HCT116 (cell line): ENCODE measurements at regions not wholly inside any gene's neighbourhood (a gene's known extent, or its start where the extent isn't known, plus 50 kb on each side); places are given as distances from the start of the nearest gene placed in this dataset.

Experiments
- ATAC-seq: fragments of 200-7000 bp; cut with Tn5 transposase; 2 replicates; pipeline ENCODE4 v1.9.1; 2020; ENCODE audit warnings: mild to moderate bottlenecking, moderate library complexity
- BruUV-seq: library from RNA; stranded (reverse); fragments of 400-500 nt; replicated peaks from 2 replicates; lab custom pipeline; 2021; lab: Mats Ljungman, UMichigan
- CTCF ChIA-PET: fragments of 300-600 bp; sonication (Branson Sonifier 250); formaldehyde crosslinking; loops from one replicate; lab custom pipeline; 2021; ENCODE audit warnings: antibody characterized with exemption; lab: Charles Lee
- POLR2A ChIA-PET: fragments of 300-600, 350-600 bp; sonication (Branson Sonifier 250); formaldehyde crosslinking; loops from one replicate; lab custom pipeline; 2021; ENCODE audit warnings: antibody characterized with exemption; lab: Charles Lee
- RAD21 ChIA-PET, 2 experiments: fragments of 300-600 bp; sonication (Branson Sonifier 250); formaldehyde crosslinking; loops; one replicate each; lab custom pipeline; 2023; ENCODE audit warnings: low total read pairs in 2 of 2; ENCODE audit not compliant: uncharacterized antibody in 2 of 2, unreplicated experiment in 2 of 2, low non-redundant PET in 1 of 2; lab: Charles Lee
- DNase-seq: peaks from one replicate; pipeline ENCODE4 v3.0.0-alpha.2; 2010; ENCODE audit warnings: low read depth, low spot score
- H2AFZ ChIP-seq: fragments of 200-600 bp; shearing (Covaris generic), sonication (generic); 2 replicates; pipeline ENCODE4 v1.6.1; 2017; ENCODE audit warnings: low read depth, mixed run types, mixed read lengths, antibody characterized with exemption, low read length; ENCODE audit not compliant: poor library complexity, severe bottlenecking
- H3K27ac ChIP-seq: 2 replicates; pipeline ENCODE4 v1.5.1; 2012; ENCODE audit warnings: low read depth, low read length
- H3K27me3 ChIP-seq: fragments of 200-600 bp; sonication (generic); 2 replicates; pipeline ENCODE4 v1.6.1; 2016; ENCODE audit warnings: mixed run types, low read length, mixed read lengths; ENCODE audit not compliant: insufficient read depth
- H3K36me3 ChIP-seq, 2 experiments: fragments of 200-500 bp in 1 of 2; fragments of 200-600 bp in 1 of 2; sonication (Bioruptor generic) in 1 of 2; sonication (generic) in 1 of 2; 2 replicates each; pipeline versions ENCODE4 v1.5.1 to v1.6.1; 2014 to 2016; ENCODE audit warnings: low read length in 2 of 2, inconsistent platforms in 1 of 2, mixed read lengths in 1 of 2, mixed run types in 1 of 2; ENCODE audit not compliant: insufficient read depth in 2 of 2, control insufficient read depth in 1 of 2
- H3K4me1 ChIP-seq, 2 experiments: fragments of 200-600 bp in 1 of 2; sonication (generic) in 1 of 2; 2 replicates each; pipeline versions ENCODE4 v1.5.1 to v1.6.1; 2012 to 2017; ENCODE audit warnings: low read length in 2 of 2, inconsistent platforms in 1 of 2, mild to moderate bottlenecking in 1 of 2, mixed read lengths in 1 of 2, mixed run types in 1 of 2, moderate library complexity in 1 of 2; ENCODE audit not compliant: insufficient read depth in 2 of 2, control insufficient read depth in 1 of 2
- H3K4me2 ChIP-seq: fragments of 200-600 bp; sonication (generic); 2 replicates; pipeline ENCODE4 v1.6.1; 2017; ENCODE audit warnings: mixed run types, low read length, mixed read lengths
- H3K4me3 ChIP-seq, 2 experiments: fragments of 200-600 bp in 1 of 2; sonication (generic) in 1 of 2; replicated peaks in 1 of 2; 2 replicates each; pipeline ENCODE4 v1.5.1; 2011 to 2016; ENCODE audit warnings: low read length in 2 of 2, control low read depth in 1 of 2, low read depth in 1 of 2, mild to moderate bottlenecking in 1 of 2, mixed read lengths in 1 of 2, mixed run types in 1 of 2
- H3K79me2 ChIP-seq: fragments of 200-600 bp; sonication (generic); 2 replicates; pipeline ENCODE4 v1.6.1; 2017; ENCODE audit warnings: mild to moderate bottlenecking, mixed run types, low read length, moderate library complexity, mixed read lengths; ENCODE audit not compliant: insufficient read depth
- H3K9ac ChIP-seq: fragments of 200-600 bp; sonication (generic); 2 replicates; pipeline ENCODE4 v1.6.1; 2016; ENCODE audit warnings: low read length, mixed read lengths
- H3K9me2 ChIP-seq: fragments of 200-600 bp; sonication (generic), shearing (Covaris generic); 2 replicates; pipeline ENCODE4 v1.6.1; 2017; ENCODE audit warnings: mixed run types, mild to moderate bottlenecking, moderate library complexity; ENCODE audit not compliant: insufficient read depth
- H3K9me3 ChIP-seq, 2 experiments: fragments of 200-500 bp in 1 of 2; fragments of 200-600 bp in 1 of 2; sonication (Bioruptor generic) in 1 of 2; sonication (generic) in 1 of 2; 2 replicates each; pipeline ENCODE4 v1.6.1; 2014 to 2017; ENCODE audit warnings: low read length in 2 of 2, mixed read lengths in 2 of 2, inconsistent platforms in 1 of 2, low read depth in 1 of 2, mild to moderate bottlenecking in 1 of 2, mixed run types in 1 of 2, moderate library complexity in 1 of 2; ENCODE audit not compliant: control insufficient read depth in 1 of 2, insufficient read depth in 1 of 2
- H4K20me1 ChIP-seq: fragments of 200-600 bp; sonication (generic), shearing (Covaris generic); 2 replicates; pipeline ENCODE4 v1.6.1; 2017; ENCODE audit warnings: mixed run types, mild to moderate bottlenecking, moderate library complexity; ENCODE audit not compliant: insufficient read depth
- ATF3 ChIP-seq: IDR thresholded peaks from 2 replicates; pipeline ENCODE4 v1.6.1; 2012
- CEBPB ChIP-seq: IDR thresholded peaks from 2 replicates; pipeline ENCODE4 v1.6.1; 2012; ENCODE audit warnings: low read depth
- EGR1 ChIP-seq: IDR thresholded peaks from 2 replicates; pipeline ENCODE4 v1.6.1; 2012; ENCODE audit warnings: low read depth
- ELF1 ChIP-seq: IDR thresholded peaks from 2 replicates; pipeline ENCODE4 v1.6.1; 2012; ENCODE audit warnings: low read depth, borderline replicate concordance
- EZH2 ChIP-seq: fragments of 200-600 bp; sonication (generic); IDR thresholded peaks from 2 replicates; pipeline ENCODE4 v1.6.1; 2017; ENCODE audit warnings: antibody characterized with exemption, mixed run types
- JUND ChIP-seq: IDR thresholded peaks from 2 replicates; pipeline ENCODE4 v1.6.1; 2012
- SRF ChIP-seq: IDR thresholded peaks from 2 replicates; pipeline ENCODE4 v1.6.1; 2012; ENCODE audit warnings: low read depth
- ZNF274 ChIP-seq: fragments of 200-500 bp; sonication (Bioruptor generic); IDR thresholded peaks from 2 replicates; pipeline ENCODE4 v1.6.1; 2014; ENCODE audit warnings: mild to moderate bottlenecking, low read depth, low read length, inconsistent platforms
- intact Hi-C: fragments of 100-400 bp; cut with micrococcal nuclease; formaldehyde crosslinking; loops from 2 replicates; pipeline ENCODE4 v1.10.0; 2022
- TF ChIP-seq, protein P1 (sequence below): IDR thresholded peaks from 2 replicates; pipeline ENCODE4 v1.6.1; 2011; ENCODE audit warnings: mild to moderate bottlenecking, low read length, moderate library complexity; ENCODE audit not compliant: insufficient replicate concordance; ENCODE audit errors: extremely low read depth

- no peak for DNase-seq
- ChIA-PET RAD21 (no interaction called here), POLR2A (interaction anchor here (1.2 kb wide), 1 partner anchor 11 kb away, joined by 5 read pairs; no protein-coding TSS in a partner anchor)
- Histone ChIP-seq H3K27me3 (no peaks in the 10 kb centered on the region), H4K20me1 (no peaks in the 10 kb centered on the region), H3K4me3 (no peak overlapping the region), H3K79me2 (no peaks in the 10 kb centered on the region), H3K9me3 (peaks cover 0 to 2% of the 10 kb centered on the region in 2 experiments; a peak in 1 of 4 replicates), H3K4me2 (no peak overlapping the region)
- intact Hi-C loops, result loop anchor here (5.0 kb wide), 1 partner anchor 433 kb away; no protein-coding TSS in a partner anchor
- TF ChIP-seq EGR1, result no peak
- no peak for TF ChIP-seq JUND
- TF ChIP-seq ZNF274, result no peak
- TF ChIP-seq, protein P1, sequence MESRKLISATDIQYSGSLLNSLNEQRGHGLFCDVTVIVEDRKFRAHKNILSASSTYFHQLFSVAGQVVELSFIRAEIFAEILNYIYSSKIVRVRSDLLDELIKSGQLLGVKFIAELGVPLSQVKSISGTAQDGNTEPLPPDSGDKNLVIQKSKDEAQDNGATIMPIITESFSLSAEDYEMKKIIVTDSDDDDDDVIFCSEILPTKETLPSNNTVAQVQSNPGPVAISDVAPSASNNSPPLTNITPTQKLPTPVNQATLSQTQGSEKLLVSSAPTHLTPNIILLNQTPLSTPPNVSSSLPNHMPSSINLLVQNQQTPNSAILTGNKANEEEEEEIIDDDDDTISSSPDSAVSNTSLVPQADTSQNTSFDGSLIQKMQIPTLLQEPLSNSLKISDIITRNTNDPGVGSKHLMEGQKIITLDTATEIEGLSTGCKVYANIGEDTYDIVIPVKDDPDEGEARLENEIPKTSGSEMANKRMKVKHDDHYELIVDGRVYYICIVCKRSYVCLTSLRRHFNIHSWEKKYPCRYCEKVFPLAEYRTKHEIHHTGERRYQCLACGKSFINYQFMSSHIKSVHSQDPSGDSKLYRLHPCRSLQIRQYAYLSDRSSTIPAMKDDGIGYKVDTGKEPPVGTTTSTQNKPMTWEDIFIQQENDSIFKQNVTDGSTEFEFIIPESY, result no peak
- no peak for TF ChIP-seq CEBPB
- TF ChIP-seq SRF, result no peak
- no peak for TF ChIP-seq ELF1
- TF ChIP-seq EZH2, result no peak
- no peak for TF ChIP-seq ATF3
- TF ChIP-seq, all 23 proteins: peak for 0
- CTCF ChIA-PET, result no interaction called here
- no TSS peak for BruUV-seq
- no peaks in the 10 kb centered on the region for H3K9me2 ChIP-seq
- H3K9ac ChIP-seq, result no peak overlapping the region
- no peak overlapping the region for H2AFZ ChIP-seq
- H3K36me3 ChIP-seq, result no peaks in the 10 kb centered on the region
- H3K27ac ChIP-seq, result no peak overlapping the region
- H3K4me1 ChIP-seq, result no peaks in the 10 kb centered on the region
- no peak for ATAC-seq
These were observed 72.3 kb upstream of the SMLR1 start for GRCh38 chr6:130754786-130755367.
